ENCODE measurements at regions not wholly inside any gene's neighbourhood (a gene's known extent, or its start where the extent isn't known, plus 50 kb on each side); places are given as distances from the start of the nearest gene placed in this dataset.

- ChIA-PET CTCF (interaction anchor here (0.6 to 0.9 kb wide), 2 partner anchors 222 to 295 kb away, joined by 3 to 5 read pairs; no protein-coding TSS in a partner anchor), POLR2A (ENCODE audit: low non-redundant PET) (no interaction called here)
- TF ChIP-seq EZH2 (IDR thresholded peaks at IDR 0.05; ENCODE audit: borderline replicate concordance, low read depth, low read length, poor library complexity, severe bottlenecking), result no peak
- TF ChIP-seq, protein P1, sequence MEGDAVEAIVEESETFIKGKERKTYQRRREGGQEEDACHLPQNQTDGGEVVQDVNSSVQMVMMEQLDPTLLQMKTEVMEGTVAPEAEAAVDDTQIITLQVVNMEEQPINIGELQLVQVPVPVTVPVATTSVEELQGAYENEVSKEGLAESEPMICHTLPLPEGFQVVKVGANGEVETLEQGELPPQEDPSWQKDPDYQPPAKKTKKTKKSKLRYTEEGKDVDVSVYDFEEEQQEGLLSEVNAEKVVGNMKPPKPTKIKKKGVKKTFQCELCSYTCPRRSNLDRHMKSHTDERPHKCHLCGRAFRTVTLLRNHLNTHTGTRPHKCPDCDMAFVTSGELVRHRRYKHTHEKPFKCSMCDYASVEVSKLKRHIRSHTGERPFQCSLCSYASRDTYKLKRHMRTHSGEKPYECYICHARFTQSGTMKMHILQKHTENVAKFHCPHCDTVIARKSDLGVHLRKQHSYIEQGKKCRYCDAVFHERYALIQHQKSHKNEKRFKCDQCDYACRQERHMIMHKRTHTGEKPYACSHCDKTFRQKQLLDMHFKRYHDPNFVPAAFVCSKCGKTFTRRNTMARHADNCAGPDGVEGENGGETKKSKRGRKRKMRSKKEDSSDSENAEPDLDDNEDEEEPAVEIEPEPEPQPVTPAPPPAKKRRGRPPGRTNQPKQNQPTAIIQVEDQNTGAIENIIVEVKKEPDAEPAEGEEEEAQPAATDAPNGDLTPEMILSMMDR (conservative IDR thresholded peaks at IDR 0.05; ENCODE audit: low read depth, low read length), result peak; percentile 73
- no peaks in the 10 kb centered on the region for H3K4me1 ChIP-seq (ENCODE audit: insufficient read depth, low read length, poor library complexity, severe bottlenecking)
- intact Hi-C loops (cut with micrococcal nuclease; ENCODE audit: unreplicated experiment), result no loop called here
- no peak overlapping the region for H3K27ac ChIP-seq (ENCODE audit: low read depth, low read length, poor library complexity, severe bottlenecking)
- no peak overlapping the region for H3K4me3 ChIP-seq (ENCODE audit: low read depth, low read length, poor library complexity, severe bottlenecking)
- no peaks in the 10 kb centered on the region for H3K36me3 ChIP-seq (ENCODE audit: insufficient read depth, low read length, poor library complexity, severe bottlenecking)
- peak; percentile 69 for DNase-seq (ENCODE audit: low spot score)
- peaks cover 33% of the 10 kb centered on the region for H3K27me3 ChIP-seq (replicated peaks; ENCODE audit: insufficient read depth, low read depth, low read length, poor library complexity)
- BruUV-seq (replicated peaks), result no TSS peak
- peaks cover 13% of the 10 kb centered on the region for H3K9me3 ChIP-seq (ENCODE audit: low read depth, low read length, poor library complexity, severe bottlenecking)
These were observed 169.6 kb upstream of the PITX1 start for GRCh38 chr5:135203593-135204036.

DNA sequence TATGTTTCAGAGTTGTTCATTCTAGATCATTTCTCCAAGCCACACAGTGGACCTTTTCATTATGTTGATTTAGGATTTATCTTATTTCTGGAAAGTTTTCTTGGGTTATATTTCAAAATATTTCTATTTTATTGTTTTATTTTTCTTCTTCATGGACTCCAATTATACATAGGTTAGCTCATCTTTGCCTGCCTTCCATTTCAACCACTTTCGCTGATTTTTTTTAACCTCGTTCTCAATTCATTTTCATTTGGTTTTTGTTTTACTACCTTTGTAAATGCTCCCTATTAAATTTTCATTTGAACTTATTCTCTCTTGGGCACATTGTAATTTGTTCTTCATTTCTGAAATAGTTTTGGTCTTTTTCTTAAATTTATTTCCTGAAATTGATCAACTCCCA lies 169.0 kb upstream of the PITX1 start:
- H3K4me3 ChIP-seq (ENCODE audit: low read depth, low read length, poor library complexity, severe bottlenecking), result no peak overlapping the region
- no peaks in the 10 kb centered on the region for H3K36me3 ChIP-seq (ENCODE audit: insufficient read depth, low read length, poor library complexity, severe bottlenecking)
- no TSS peak for BruUV-seq (replicated peaks)
- ChIA-PET CTCF (interaction anchor here (0.6 kb wide), 1 partner anchor 295 kb away, joined by 5 read pairs; no protein-coding TSS in a partner anchor), POLR2A (ENCODE audit: low non-redundant PET) (interaction anchor here (0.9 kb wide), 1 partner anchor 629 kb away, joined by 3 read pairs; no protein-coding TSS in a partner anchor)
- no peak for TF ChIP-seq EZH2 (IDR thresholded peaks at IDR 0.05; ENCODE audit: borderline replicate concordance, low read depth, low read length, poor library complexity, severe bottlenecking)
- TF ChIP-seq, protein P1 (conservative IDR thresholded peaks at IDR 0.05; ENCODE audit: low read depth, low read length), result no peak
- no peak for DNase-seq (ENCODE audit: low spot score)
- peaks cover 34% of the 10 kb centered on the region for H3K27me3 ChIP-seq (replicated peaks; ENCODE audit: insufficient read depth, low read depth, low read length, poor library complexity)
- no peaks in the 10 kb centered on the region for H3K4me1 ChIP-seq (ENCODE audit: insufficient read depth, low read length, poor library complexity, severe bottlenecking)
- no peak overlapping the region for H3K27ac ChIP-seq (ENCODE audit: low read depth, low read length, poor library complexity, severe bottlenecking)
- peaks cover 13% of the 10 kb centered on the region for H3K9me3 ChIP-seq (ENCODE audit: low read depth, low read length, poor library complexity, severe bottlenecking)
- intact Hi-C loops (cut with micrococcal nuclease; ENCODE audit: unreplicated experiment), result no loop called here

- H3K4me3 ChIP-seq (ENCODE audit: low read depth, low read length, poor library complexity, severe bottlenecking), result no peak overlapping the region
- H3K27me3 ChIP-seq (replicated peaks; ENCODE audit: insufficient read depth, low read depth, low read length, poor library complexity), result peaks cover 37% of the 10 kb centered on the region
- H3K4me1 ChIP-seq (ENCODE audit: insufficient read depth, low read length, poor library complexity, severe bottlenecking), result no peaks in the 10 kb centered on the region
- DNase-seq (ENCODE audit: low spot score), result no peak
- H3K9me3 ChIP-seq (ENCODE audit: low read depth, low read length, poor library complexity, severe bottlenecking), result peaks cover 13% of the 10 kb centered on the region
- ChIA-PET CTCF (no interaction called here), POLR2A (ENCODE audit: low non-redundant PET) (no interaction called here)
- no TSS peak for BruUV-seq (replicated peaks)
- no peak for TF ChIP-seq EZH2 (IDR thresholded peaks at IDR 0.05; ENCODE audit: borderline replicate concordance, low read depth, low read length, poor library complexity, severe bottlenecking)
- TF ChIP-seq, protein P1 (conservative IDR thresholded peaks at IDR 0.05; ENCODE audit: low read depth, low read length), result no peak
- H3K27ac ChIP-seq (ENCODE audit: low read depth, low read length, poor library complexity, severe bottlenecking), result no peak overlapping the region
- no peaks in the 10 kb centered on the region for H3K36me3 ChIP-seq (ENCODE audit: insufficient read depth, low read length, poor library complexity, severe bottlenecking)
- intact Hi-C loops (cut with micrococcal nuclease; ENCODE audit: unreplicated experiment), result loop anchor here (10.0 kb wide), 1 partner anchor 285 kb away; no protein-coding TSS in a partner anchor
These were observed 165.9 kb upstream of the PITX1 start for GRCh38 chr5:135199919-135200318.
